MG63 (cell line): ENCODE measurements at regions not wholly inside any gene's neighbourhood (a gene's known extent, or its start where the extent isn't known, plus 50 kb on each side); places are given as distances from the start of the nearest gene placed in this dataset.
"Not testable (repeated sequence)": the region's sequence is repeated elsewhere in the genome, so short reads cannot be mapped to it uniquely, and the experiment has no call there.

Source experiments
- DNase-seq: peaks from one replicate; pipeline ENCODE4 v3.0.0-alpha.2; 2020
- H3K27me3 ChIP-seq: fragments of 250-450 bp; sonication (Bioruptor Pico); 2 replicates; pipeline ENCODE4 v1.5.1; 2020; ENCODE audit warnings: mild to moderate bottlenecking, moderate library complexity
- H3K36me3 ChIP-seq: fragments of 250-450 bp; sonication (Bioruptor Pico); 2 replicates; pipeline ENCODE4 v1.5.1; 2020; ENCODE audit warnings: mild to moderate bottlenecking, moderate library complexity
- H3K4me3 ChIP-seq: fragments of 250-450 bp; sonication (Bioruptor Pico); 2 replicates; pipeline ENCODE4 v1.5.1; 2020; ENCODE audit warnings: mild to moderate bottlenecking, moderate library complexity
- H3K9me3 ChIP-seq: fragments of 250-450 bp; sonication (Bioruptor Pico); 2 replicates; pipeline ENCODE4 v1.5.1; 2020; ENCODE audit warnings: mild to moderate bottlenecking, moderate library complexity

- no peaks in the 10 kb centered on the region for H3K36me3 ChIP-seq
- no peaks in the 10 kb centered on the region for H3K27me3 ChIP-seq
These were observed 100.3 kb downstream of the TANC2 start for GRCh38 chr17:63066158-63066813.

GRCh38 chr17:63069245-63069644 is 103.2 kb downstream of the TANC2 start:
- Histone ChIP-seq H3K9me3 (no peaks in the 10 kb centered on the region), H3K27me3 (no peaks in the 10 kb centered on the region), H3K36me3 (no peaks in the 10 kb centered on the region), H3K4me3 (no peak overlapping the region)
- DNase-seq = no peak

More at GRCh38 chr17:63066158-63066813, 100.3 kb downstream of the TANC2 start:
- Histone ChIP-seq H3K4me3 (no peak overlapping the region), H3K9me3 (no peaks in the 10 kb centered on the region)
- no peak for DNase-seq

- Histone ChIP-seq H3K36me3 (no peaks in the 10 kb centered on the region), H3K27me3 (no peaks in the 10 kb centered on the region), H3K9me3 (no peaks in the 10 kb centered on the region), H3K4me3 (no peak overlapping the region)
- DNase-seq = no peak
These were observed 104.0 kb downstream of the TANC2 start for GRCh38 chr17:63070031-63070430.

- no peaks in the 10 kb centered on the region for H3K36me3 ChIP-seq
- H3K9me3 ChIP-seq = no peaks in the 10 kb centered on the region
- H3K27me3 ChIP-seq = no peaks in the 10 kb centered on the region
- H3K4me3 ChIP-seq = no peak overlapping the region
- DNase-seq = no peak
These were observed 105.8 kb downstream of the TANC2 start for GRCh38 chr17:63071797-63072196.

GRCh38 chr17:63075969-63076368 is 109.9 kb downstream of the TANC2 start:
- no peaks in the 10 kb centered on the region for H3K27me3 ChIP-seq
- no peak for DNase-seq
- no peaks in the 10 kb centered on the region for H3K36me3 ChIP-seq
- no peaks in the 10 kb centered on the region for H3K9me3 ChIP-seq
- no peak overlapping the region for H3K4me3 ChIP-seq

GRCh38 chr17:63078707-63079106 is 112.7 kb downstream of the TANC2 start:
- no peaks in the 10 kb centered on the region for H3K27me3 ChIP-seq
- no peak for DNase-seq
- no peaks in the 10 kb centered on the region for H3K9me3 ChIP-seq
- H3K36me3 ChIP-seq = no peaks in the 10 kb centered on the region
- H3K4me3 ChIP-seq = no peak overlapping the region

GRCh38 chr17:63082273-63082861 is 116.3 kb downstream of the TANC2 start:
- Histone ChIP-seq H3K9me3 (peaks cover 9% of the 10 kb centered on the region), H3K27me3 (no peaks in the 10 kb centered on the region), H3K36me3 (no peaks in the 10 kb centered on the region), H3K4me3 (no peak overlapping the region)
- no peak for DNase-seq

GRCh38 chr17:63082952-63083351 is 116.9 kb downstream of the TANC2 start:
- H3K4me3 ChIP-seq = no peak overlapping the region
- H3K36me3 ChIP-seq = no peaks in the 10 kb centered on the region
- H3K27me3 ChIP-seq = no peaks in the 10 kb centered on the region
- H3K9me3 ChIP-seq = peaks cover 9% of the 10 kb centered on the region
- no peak for DNase-seq

- H3K36me3 ChIP-seq = no peaks in the 10 kb centered on the region
- no peaks in the 10 kb centered on the region for H3K27me3 ChIP-seq
- no peak for DNase-seq
- H3K4me3 ChIP-seq = no peak overlapping the region
- peaks cover 13% of the 10 kb centered on the region for H3K9me3 ChIP-seq
These were observed 120.6 kb downstream of the TANC2 start for GRCh38 chr17:63086483-63087185.

- H3K27me3 ChIP-seq, DNase-seq, H3K4me3 ChIP-seq, H3K36me3 ChIP-seq: not testable (repeated sequence)
- H3K9me3 ChIP-seq = peaks cover 13% of the 10 kb centered on the region
These were observed 124.5 kb downstream of the TANC2 start for GRCh38 chr17:63090358-63091114.

- not testable (repeated sequence) for H3K4me3 ChIP-seq, H3K27me3 ChIP-seq, H3K9me3 ChIP-seq, H3K36me3 ChIP-seq, DNase-seq
These were observed 125.9 kb downstream of the TANC2 start for GRCh38 chr17:63091909-63092308.

- DNase-seq = no peak
- Histone ChIP-seq H3K36me3 (no peaks in the 10 kb centered on the region), H3K4me3 (no peak overlapping the region)
These were observed 128.6 kb downstream of the TANC2 start for GRCh38 chr17:63094631-63095030.

GRCh38 chr17:63095459-63095858 is 129.4 kb downstream of the TANC2 start:
- peaks cover 2% of the 10 kb centered on the region; the same call in 1 of the 2 replicates for H3K9me3 ChIP-seq
- DNase-seq = no peak
- no peaks in the 10 kb centered on the region for H3K36me3 ChIP-seq
- H3K4me3 ChIP-seq = no peak overlapping the region
- no peaks in the 10 kb centered on the region for H3K27me3 ChIP-seq

More at GRCh38 chr17:63094631-63095030, 128.6 kb downstream of the TANC2 start:
- Histone ChIP-seq H3K27me3 (no peaks in the 10 kb centered on the region), H3K9me3 (peaks cover 4% of the 10 kb centered on the region; the same call in 1 of the 2 replicates)

- no peaks in the 10 kb centered on the region for H3K27me3 ChIP-seq
- no peaks in the 10 kb centered on the region for H3K36me3 ChIP-seq
- DNase-seq = no peak
- no peaks in the 10 kb centered on the region for H3K9me3 ChIP-seq
- H3K4me3 ChIP-seq = no peak overlapping the region
These were observed 129.8 kb downstream of the TANC2 start for GRCh38 chr17:63095879-63096278.

GRCh38 chr17:63096426-63096825 is 130.4 kb downstream of the TANC2 start:
- DNase-seq = no peak
- H3K9me3 ChIP-seq = no peaks in the 10 kb centered on the region

GRCh38 chr17:63099425-63099824 is 133.4 kb downstream of the TANC2 start:
- DNase-seq = no peak
- Histone ChIP-seq H3K9me3 (no peaks in the 10 kb centered on the region), H3K36me3 (no peaks in the 10 kb centered on the region), H3K4me3 (no peak overlapping the region), H3K27me3 (no peaks in the 10 kb centered on the region)

More at GRCh38 chr17:63096426-63096825, 130.4 kb downstream of the TANC2 start:
- no peaks in the 10 kb centered on the region for H3K27me3 ChIP-seq
- no peaks in the 10 kb centered on the region for H3K36me3 ChIP-seq
- H3K4me3 ChIP-seq = no peak overlapping the region

GRCh38 chr17:63102034-63102433 is 136.0 kb downstream of the TANC2 start:
- H3K4me3 ChIP-seq = no peak overlapping the region
- H3K27me3 ChIP-seq = no peaks in the 10 kb centered on the region
- no peak for DNase-seq

More at GRCh38 chr17:63102034-63102433, 136.0 kb downstream of the TANC2 start:
- Histone ChIP-seq H3K9me3 (no peaks in the 10 kb centered on the region), H3K36me3 (no peaks in the 10 kb centered on the region)
